Fibroblast of villous mesenchyme (primary cell): ENCODE measurements at regions not wholly inside any gene's neighbourhood (a gene's known extent, or its start where the extent isn't known, plus 50 kb on each side); places are given as distances from the start of the nearest gene placed in this dataset.

Experiments used
- DNase-seq: peaks from one replicate; pipeline ENCODE4 v3.0.0-alpha.2; 2010; ENCODE audit warnings: low read depth
- H3K4me3 ChIP-seq: 2 replicates; pipeline ENCODE4 v1.5.1; 2011; ENCODE audit warnings: low read depth, mild to moderate bottlenecking, low read length
- TF ChIP-seq, protein P1 (sequence below): IDR thresholded peaks from 2 replicates; pipeline ENCODE4 v1.5.1; 2012; ENCODE audit warnings: low read depth, mild to moderate bottlenecking, low read length; ENCODE audit not compliant: insufficient read depth

DNA sequence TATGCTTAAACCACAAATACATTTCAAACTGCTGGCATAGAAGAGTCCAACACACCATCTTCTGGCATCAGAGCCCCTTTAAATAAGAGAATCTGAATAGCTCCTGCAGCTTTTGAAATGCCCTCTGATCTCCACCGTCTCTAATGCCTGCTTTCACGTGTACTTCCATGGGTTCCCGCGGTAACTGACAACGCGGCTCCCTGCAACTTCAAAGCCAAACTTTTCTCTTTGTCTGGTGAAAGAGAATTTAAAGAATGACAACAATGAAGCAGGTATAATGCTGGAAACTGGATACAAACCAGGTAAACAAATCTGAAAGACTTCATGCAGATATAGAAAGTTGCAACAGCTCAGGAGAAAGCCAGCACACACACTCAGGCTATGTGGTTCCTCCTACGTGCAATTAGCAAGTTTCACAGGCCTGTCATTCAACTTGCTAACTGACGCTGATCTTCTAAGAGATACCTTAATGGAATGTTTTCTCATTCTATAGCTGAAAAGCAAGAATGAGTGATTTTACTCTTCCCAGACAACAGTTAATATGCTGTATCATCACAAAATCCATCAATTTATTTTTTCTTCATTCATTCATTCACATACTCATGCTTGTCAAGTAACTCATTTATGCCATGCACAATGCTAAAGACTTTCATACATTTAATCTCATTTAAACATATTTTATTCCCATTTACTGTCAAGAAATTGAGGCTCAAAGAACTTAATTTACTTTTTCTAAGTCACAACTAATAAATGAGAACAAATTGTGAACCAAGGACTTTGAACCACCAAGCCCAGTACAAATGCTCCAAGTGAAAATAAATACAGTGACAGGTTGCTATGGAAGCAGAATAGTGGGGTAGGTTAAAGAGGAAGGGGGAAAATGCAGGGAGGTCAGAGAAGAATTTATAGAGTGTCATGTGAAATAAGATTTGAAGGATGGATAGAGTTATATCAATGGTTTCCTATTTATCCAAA is 202.7 kb upstream of the SNX7 start:
- no peak for DNase-seq
- TF ChIP-seq, protein P1, sequence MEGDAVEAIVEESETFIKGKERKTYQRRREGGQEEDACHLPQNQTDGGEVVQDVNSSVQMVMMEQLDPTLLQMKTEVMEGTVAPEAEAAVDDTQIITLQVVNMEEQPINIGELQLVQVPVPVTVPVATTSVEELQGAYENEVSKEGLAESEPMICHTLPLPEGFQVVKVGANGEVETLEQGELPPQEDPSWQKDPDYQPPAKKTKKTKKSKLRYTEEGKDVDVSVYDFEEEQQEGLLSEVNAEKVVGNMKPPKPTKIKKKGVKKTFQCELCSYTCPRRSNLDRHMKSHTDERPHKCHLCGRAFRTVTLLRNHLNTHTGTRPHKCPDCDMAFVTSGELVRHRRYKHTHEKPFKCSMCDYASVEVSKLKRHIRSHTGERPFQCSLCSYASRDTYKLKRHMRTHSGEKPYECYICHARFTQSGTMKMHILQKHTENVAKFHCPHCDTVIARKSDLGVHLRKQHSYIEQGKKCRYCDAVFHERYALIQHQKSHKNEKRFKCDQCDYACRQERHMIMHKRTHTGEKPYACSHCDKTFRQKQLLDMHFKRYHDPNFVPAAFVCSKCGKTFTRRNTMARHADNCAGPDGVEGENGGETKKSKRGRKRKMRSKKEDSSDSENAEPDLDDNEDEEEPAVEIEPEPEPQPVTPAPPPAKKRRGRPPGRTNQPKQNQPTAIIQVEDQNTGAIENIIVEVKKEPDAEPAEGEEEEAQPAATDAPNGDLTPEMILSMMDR, result no peak
- no peak overlapping the region for H3K4me3 ChIP-seq

DNA sequence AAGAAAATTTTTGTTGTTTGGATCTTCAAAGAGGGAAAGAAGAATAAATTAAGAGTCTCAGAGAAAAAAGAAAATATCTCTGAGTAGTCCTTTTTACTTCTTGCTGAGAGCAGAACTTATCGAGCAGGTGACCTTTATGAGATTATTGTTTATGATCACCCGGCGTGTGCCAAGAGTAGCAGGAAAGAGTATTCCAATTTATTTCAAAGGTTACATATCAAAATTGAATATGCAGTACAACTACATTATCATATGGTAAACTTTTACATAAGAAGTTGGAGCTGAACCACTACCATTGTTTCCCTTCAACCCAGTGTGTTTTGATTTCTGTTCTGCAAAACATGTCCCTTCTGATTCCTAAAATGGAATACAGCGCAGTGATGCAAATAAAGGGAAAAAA is 204.3 kb upstream of the SNX7 start:
- no peak for DNase-seq
- TF ChIP-seq, protein P1, result no peak
- no peak overlapping the region for H3K4me3 ChIP-seq

GRCh38 chr1:98454666-98455065 is 206.9 kb upstream of the SNX7 start:
- TF ChIP-seq, protein P1, result no peak
- no peak overlapping the region for H3K4me3 ChIP-seq
- no peak for DNase-seq

DNA sequence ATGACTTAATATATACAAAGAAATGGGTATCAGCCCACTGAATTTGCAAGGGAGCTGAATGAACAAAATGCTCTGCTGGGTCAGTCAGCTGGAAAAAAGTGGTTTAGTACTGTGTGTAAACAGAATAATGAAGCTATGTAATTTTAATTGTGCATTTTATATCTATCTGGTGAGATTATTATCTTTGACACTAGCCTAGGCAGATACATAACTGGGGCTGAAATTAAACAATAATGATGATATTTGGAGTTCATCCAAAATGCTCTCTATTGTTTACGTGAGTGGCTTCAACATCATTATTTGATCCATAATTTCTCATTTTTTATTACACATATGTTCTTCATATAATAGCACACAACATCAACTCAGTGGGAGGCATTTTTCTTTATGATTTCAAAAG is 208.5 kb upstream of the SNX7 start:
- DNase-seq, result no peak
- H3K4me3 ChIP-seq, result no peak overlapping the region
- TF ChIP-seq, protein P1, result no peak

GRCh38 chr1:98452162-98452561 is 209.4 kb upstream of the SNX7 start:
- TF ChIP-seq, protein P1, result no peak
- no peak for DNase-seq
- no peak overlapping the region for H3K4me3 ChIP-seq

GRCh38 chr1:98441281-98441680 is 220.2 kb upstream of the SNX7 start:
- H3K4me3 ChIP-seq, result no peak overlapping the region
- TF ChIP-seq, protein P1, result no peak
- no peak for DNase-seq
